LNCAP (cell line): ENCODE measurements at regions not wholly inside any gene's neighbourhood (a gene's known extent, or its start where the extent isn't known, plus 50 kb on each side); places are given as distances from the start of the nearest gene placed in this dataset.

Source experiments
- CTCF ChIP-seq: fragments of 450-650 bp; IDR thresholded peaks from 2 replicates; pipeline ENCODE4 v1.5.1; 2017; ENCODE audit warnings: mild to moderate bottlenecking

- no peak for TF ChIP-seq CTCF
Observed at GRCh38 chrX:20511792-20512191, 245.1 kb upstream of the RPS6KA3 start.

- TF ChIP-seq CTCF, result no peak
Observed at GRCh38 chrX:20507901-20508620, 241.4 kb upstream of the RPS6KA3 start.

- TF ChIP-seq CTCF, result no peak
Observed at GRCh38 chrX:20506739-20507138, 240.0 kb upstream of the RPS6KA3 start.

GRCh38 chrX:20500949-20501348, 234.2 kb upstream of the RPS6KA3 start:
- no peak for TF ChIP-seq CTCF

GRCh38 chrX:20500171-20500865, 233.6 kb upstream of the RPS6KA3 start:
- TF ChIP-seq CTCF, result no peak

- TF ChIP-seq CTCF, result no peak
Observed at GRCh38 chrX:20499763-20500162, 233.1 kb upstream of the RPS6KA3 start.

GRCh38 chrX:20498851-20499635, 232.3 kb upstream of the RPS6KA3 start:
- no peak for TF ChIP-seq CTCF
